H1 (cell line): ENCODE measurements at regions not wholly inside any gene's neighbourhood (a gene's known extent, or its start where the extent isn't known, plus 50 kb on each side); places are given as distances from the start of the nearest gene placed in this dataset.

Experiments
- CEBPB ChIP-seq: IDR thresholded peaks from 2 replicates; pipeline ENCODE4 v1.6.1; 2012; ENCODE audit warnings: low read depth, low read length
- CHD2 ChIP-seq: IDR thresholded peaks from 2 replicates; pipeline ENCODE4 v1.6.1; 2012; ENCODE audit warnings: low read length, improper control_type of control experiment
- CTCF ChIP-seq, 3 experiments: IDR thresholded peaks; 1 replicate in 2 of 3; 2 replicates in 1 of 3; pipeline versions ENCODE4 v1.5.1 to v1.6.1; 2011; ENCODE audit warnings: low read length in 3 of 3, mild to moderate bottlenecking in 3 of 3, inconsistent platforms in 2 of 3, low read depth in 1 of 3, moderate library complexity in 1 of 3; ENCODE audit not compliant: insufficient read depth in 1 of 3; ENCODE audit errors: control extremely low read depth in 1 of 3
- EGR1 ChIP-seq: IDR thresholded peaks from 2 replicates; pipeline ENCODE4 v1.6.1; 2011; ENCODE audit warnings: low read depth, low read length, borderline replicate concordance
- JUN ChIP-seq: IDR thresholded peaks from 2 replicates; pipeline ENCODE4 v1.6.1; 2011; ENCODE audit warnings: low read depth, mild to moderate bottlenecking, improper control_type of control experiment, low read length
- KDM1A ChIP-seq: fragments of 200-600, 300-600 bp; sonication (generic); IDR thresholded peaks from 2 replicates; pipeline ENCODE4 v1.7.1; 2016; ENCODE audit warnings: mild to moderate bottlenecking, low read length, borderline replicate concordance
- RBBP5 ChIP-seq: IDR thresholded peaks from 2 replicates; pipeline ENCODE4 v1.7.1; 2012; ENCODE audit warnings: low read depth, mild to moderate bottlenecking, inconsistent platforms, low read length, moderate library complexity, borderline replicate concordance
- SRF ChIP-seq: IDR thresholded peaks from 2 replicates; pipeline ENCODE4 v1.6.1; 2011; ENCODE audit warnings: mild to moderate bottlenecking, low read depth, low read length, moderate library complexity

GRCh38 chr1:118322331-118322730 lies 137.3 kb upstream of the SPAG17 start:
- TF ChIP-seq JUN: no peak
- TF ChIP-seq EGR1: no peak
- TF ChIP-seq CHD2: no peak
- TF ChIP-seq KDM1A: no peak
- no peak for TF ChIP-seq CTCF (IDR thresholded peaks at IDR 0.05; ENCODE audit: control extremely low read depth in 1 of 3, insufficient read depth in 1 of 3, low read depth in 1 of 3, low read length in 3 of 3)
- TF ChIP-seq SRF: no peak
- no peak for TF ChIP-seq RBBP5
- TF ChIP-seq CEBPB: no peak
